ENCODE measurements at regions not wholly inside any gene's neighbourhood (a gene's known extent, or its start where the extent isn't known, plus 50 kb on each side); places are given as distances from the start of the nearest gene placed in this dataset.

GRCh38 chr2:43060390-43061016 is 165.9 kb downstream of the ZFP36L2 start:
- no peaks in the 10 kb centered on the region for H4K20me1 ChIP-seq (ENCODE audit: insufficient read depth)
- H3K4me3 ChIP-seq (replicated peaks in 1 of 2; ENCODE audit: low read depth in 1 of 2, low read length in 2 of 2): no peak overlapping the region
- no peak overlapping the region for H3K9ac ChIP-seq (ENCODE audit: low read length)
- ChIA-PET CTCF (no interaction called here), POLR2A (interaction anchor here (0.7 kb wide), 1 partner anchor 73 kb away, joined by 4 read pairs; no protein-coding TSS in a partner anchor), RAD21 (ENCODE audit: low non-redundant PET in 1 of 2, low total read pairs in 2 of 2, uncharacterized antibody in 2 of 2, unreplicated experiment in 2 of 2) (no interaction called here)
- no peaks in the 10 kb centered on the region for H3K36me3 ChIP-seq (ENCODE audit: control insufficient read depth in 1 of 2, insufficient read depth in 2 of 2, low read length in 2 of 2)
- DNase-seq (ENCODE audit: low read depth, low spot score): no peak
- H3K4me2 ChIP-seq (ENCODE audit: low read length): no peak overlapping the region
- no peak for TF ChIP-seq EZH2phosphoT487 (IDR thresholded peaks at IDR 0.05; ENCODE audit: borderline replicate concordance)
- no peak for TF ChIP-seq ELF1 (IDR thresholded peaks at IDR 0.05; ENCODE audit: borderline replicate concordance, low read depth)
- no peak for TF ChIP-seq ATF3 (IDR thresholded peaks at IDR 0.05)
- TF ChIP-seq, protein P1, sequence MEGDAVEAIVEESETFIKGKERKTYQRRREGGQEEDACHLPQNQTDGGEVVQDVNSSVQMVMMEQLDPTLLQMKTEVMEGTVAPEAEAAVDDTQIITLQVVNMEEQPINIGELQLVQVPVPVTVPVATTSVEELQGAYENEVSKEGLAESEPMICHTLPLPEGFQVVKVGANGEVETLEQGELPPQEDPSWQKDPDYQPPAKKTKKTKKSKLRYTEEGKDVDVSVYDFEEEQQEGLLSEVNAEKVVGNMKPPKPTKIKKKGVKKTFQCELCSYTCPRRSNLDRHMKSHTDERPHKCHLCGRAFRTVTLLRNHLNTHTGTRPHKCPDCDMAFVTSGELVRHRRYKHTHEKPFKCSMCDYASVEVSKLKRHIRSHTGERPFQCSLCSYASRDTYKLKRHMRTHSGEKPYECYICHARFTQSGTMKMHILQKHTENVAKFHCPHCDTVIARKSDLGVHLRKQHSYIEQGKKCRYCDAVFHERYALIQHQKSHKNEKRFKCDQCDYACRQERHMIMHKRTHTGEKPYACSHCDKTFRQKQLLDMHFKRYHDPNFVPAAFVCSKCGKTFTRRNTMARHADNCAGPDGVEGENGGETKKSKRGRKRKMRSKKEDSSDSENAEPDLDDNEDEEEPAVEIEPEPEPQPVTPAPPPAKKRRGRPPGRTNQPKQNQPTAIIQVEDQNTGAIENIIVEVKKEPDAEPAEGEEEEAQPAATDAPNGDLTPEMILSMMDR (IDR thresholded peaks at IDR 0.05 in 2 of 3, conservative IDR thresholded peaks at IDR 0.05 in 1 of 3; ENCODE audit: borderline replicate concordance in 1 of 3, insufficient read depth in 1 of 3, low read depth in 2 of 3, low read length in 2 of 3): no peak
- TF ChIP-seq ZFX (IDR thresholded peaks at IDR 0.05): no peak
- TF ChIP-seq EGR1 (IDR thresholded peaks at IDR 0.05; ENCODE audit: low read depth): no peak
- TF ChIP-seq SP1 (IDR thresholded peaks at IDR 0.05; ENCODE audit: low read depth): no peak
- no peak for TF ChIP-seq JUND (IDR thresholded peaks at IDR 0.05)
- no peak for TF ChIP-seq POLR2AphosphoS5 (IDR thresholded peaks at IDR 0.05; ENCODE audit: low read depth, low read length)
- no peak for TF ChIP-seq CBX3 (IDR thresholded peaks at IDR 0.05; ENCODE audit: low read depth)
- TF ChIP-seq YY1 (IDR thresholded peaks at IDR 0.05; ENCODE audit: extremely low read depth, insufficient replicate concordance, low read depth, low read length): no peak
- no peak for TF ChIP-seq SRF (IDR thresholded peaks at IDR 0.05; ENCODE audit: low read depth)
- no peak for TF ChIP-seq EZH2 (IDR thresholded peaks at IDR 0.05)
- TF ChIP-seq, protein P2, sequence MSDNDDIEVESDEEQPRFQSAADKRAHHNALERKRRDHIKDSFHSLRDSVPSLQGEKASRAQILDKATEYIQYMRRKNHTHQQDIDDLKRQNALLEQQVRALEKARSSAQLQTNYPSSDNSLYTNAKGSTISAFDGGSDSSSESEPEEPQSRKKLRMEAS (IDR thresholded peaks at IDR 0.05): no peak
- TF ChIP-seq FOSL1 (IDR thresholded peaks at IDR 0.05; ENCODE audit: low read depth): no peak
- TF ChIP-seq TCF7L2 (IDR thresholded peaks at IDR 0.05; ENCODE audit: borderline replicate concordance, extremely low read depth, insufficient read depth, insufficient read length): no peak
- TF ChIP-seq ZNF274 (IDR thresholded peaks at IDR 0.05; ENCODE audit: low read depth, low read length): no peak
- no peak for TF ChIP-seq RAD21 (IDR thresholded peaks at IDR 0.05; ENCODE audit: low read depth)
- no peak for TF ChIP-seq ZBTB33 (IDR thresholded peaks at IDR 0.05; ENCODE audit: extremely low read depth, insufficient replicate concordance, low read length)
- TF ChIP-seq CEBPB (IDR thresholded peaks at IDR 0.05; ENCODE audit: low read depth): no peak
- intact Hi-C loops (cut with micrococcal nuclease): no loop called here
- H2AFZ ChIP-seq (ENCODE audit: low read depth, low read length, poor library complexity, severe bottlenecking): no peak overlapping the region
- H3K27me3 ChIP-seq (ENCODE audit: insufficient read depth, low read length): no peaks in the 10 kb centered on the region
- H3K9me3 ChIP-seq (ENCODE audit: control insufficient read depth in 1 of 2, insufficient read depth in 1 of 2, low read depth in 1 of 2, low read length in 2 of 2): no peaks in the 10 kb centered on the region
- H3K4me1 ChIP-seq (ENCODE audit: control insufficient read depth in 1 of 2, insufficient read depth in 2 of 2, low read length in 2 of 2): no peaks in the 10 kb centered on the region
- H3K27ac ChIP-seq (ENCODE audit: low read depth, low read length): no peak overlapping the region
- ATAC-seq: no peak
- no peaks in the 10 kb centered on the region for H3K79me2 ChIP-seq (ENCODE audit: insufficient read depth, low read length)
- no peaks in the 10 kb centered on the region for H3K9me2 ChIP-seq (ENCODE audit: insufficient read depth)
- BruUV-seq (replicated peaks): no TSS peak
